ENCODE measurements at regions not wholly inside any gene's neighbourhood (a gene's known extent, or its start where the extent isn't known, plus 50 kb on each side); places are given as distances from the start of the nearest gene placed in this dataset.
"Not testable (repeated sequence)": the region's sequence is repeated elsewhere in the genome, so short reads cannot be mapped to it uniquely, and the experiment has no call there.

- H3K27me3 ChIP-seq (replicated peaks), result no peaks in the 10 kb centered on the region
- in situ Hi-C loops (cut with HindIII; ENCODE audit: low pct_ligation_motif_present, low sequenced_read_pairs), result no loop called here
- H3K4me3 ChIP-seq (ENCODE audit: low read depth, low read length), result no peak overlapping the region
- TF ChIP-seq CTCF (IDR thresholded peaks at IDR 0.05; ENCODE audit: low read depth, low read length, missing control alignments), result no peak
- no peak overlapping the region for H3K27ac ChIP-seq
- no peak for DNase-seq
- H3K36me3 ChIP-seq (replicated peaks), result no peaks in the 10 kb centered on the region
These were observed 101.3 kb upstream of the ZEB2 start for GRCh38 chr2:144621266-144621665.

- H3K27ac ChIP-seq, result no peak overlapping the region
- H3K4me3 ChIP-seq (ENCODE audit: low read depth, low read length), result no peak overlapping the region
- DNase-seq, result no peak
- H3K27me3 ChIP-seq (replicated peaks), result no peaks in the 10 kb centered on the region
- in situ Hi-C loops (cut with HindIII; ENCODE audit: low pct_ligation_motif_present, low sequenced_read_pairs), result no loop called here
- H3K36me3 ChIP-seq (replicated peaks), result no peaks in the 10 kb centered on the region
- no peak for TF ChIP-seq CTCF (IDR thresholded peaks at IDR 0.05; ENCODE audit: low read depth, low read length, missing control alignments)
These were observed 99.8 kb upstream of the ZEB2 start for GRCh38 chr2:144619760-144620159.

GRCh38 chr2:144617171-144617570, 97.3 kb upstream of the ZEB2 start:
- H3K27me3 ChIP-seq (replicated peaks); H3K27ac ChIP-seq; in situ Hi-C loops (cut with HindIII; ENCODE audit: low pct_ligation_motif_present, low sequenced_read_pairs); DNase-seq; H3K4me3 ChIP-seq (ENCODE audit: low read depth, low read length); H3K36me3 ChIP-seq (replicated peaks): not testable (repeated sequence)

GRCh38 chr2:144615866-144616565, 96.1 kb upstream of the ZEB2 start:
- TF ChIP-seq CTCF (IDR thresholded peaks at IDR 0.05; ENCODE audit: low read depth, low read length, missing control alignments), result no peak
- no peaks in the 10 kb centered on the region for H3K27me3 ChIP-seq (replicated peaks)
- in situ Hi-C loops (cut with HindIII; ENCODE audit: low pct_ligation_motif_present, low sequenced_read_pairs), result no loop called here
- no peak overlapping the region for H3K4me3 ChIP-seq (ENCODE audit: low read depth, low read length)
- no peak overlapping the region for H3K27ac ChIP-seq
- H3K36me3 ChIP-seq (replicated peaks), result no peaks in the 10 kb centered on the region
- DNase-seq, result no peak

GRCh38 chr2:144607891-144608521, 88.1 kb upstream of the ZEB2 start:
- TF ChIP-seq CTCF (IDR thresholded peaks at IDR 0.05; ENCODE audit: low read depth, low read length, missing control alignments), result no peak
- H3K36me3 ChIP-seq (replicated peaks), result no peaks in the 10 kb centered on the region
- peak; percentile 51 for DNase-seq
- H3K4me3 ChIP-seq (ENCODE audit: low read depth, low read length), result no peak overlapping the region
- in situ Hi-C loops (cut with HindIII; ENCODE audit: low pct_ligation_motif_present, low sequenced_read_pairs), result no loop called here
- H3K27me3 ChIP-seq (replicated peaks), result no peaks in the 10 kb centered on the region
- no peak overlapping the region for H3K27ac ChIP-seq

GRCh38 chr2:144607099-144607498, 87.2 kb upstream of the ZEB2 start:
- in situ Hi-C loops (cut with HindIII; ENCODE audit: low pct_ligation_motif_present, low sequenced_read_pairs), result no loop called here
- Histone ChIP-seq H3K27me3 (replicated peaks) (no peaks in the 10 kb centered on the region), H3K36me3 (replicated peaks) (no peaks in the 10 kb centered on the region), H3K4me3 (ENCODE audit: low read depth, low read length) (no peak overlapping the region), H3K27ac (no peak overlapping the region)
- no peak for TF ChIP-seq CTCF (IDR thresholded peaks at IDR 0.05; ENCODE audit: low read depth, low read length, missing control alignments)
- no peak for DNase-seq
